Smooth muscle cell (in vitro differentiated cells): ENCODE measurements at regions not wholly inside any gene's neighbourhood (a gene's known extent, or its start where the extent isn't known, plus 50 kb on each side); places are given as distances from the start of the nearest gene placed in this dataset.

Experiments
- DNase-seq: peaks from one replicate; lab custom pipeline; 2025; ENCODE audit not compliant: unreplicated experiment; lab: John Stamatoyannopoulos, UW
- H2AFZ ChIP-seq: fragments of 200-600 bp; sonication (generic); 2 replicates; pipeline ENCODE4 v1.6.0; 2016; ENCODE audit warnings: antibody characterized with exemption, low read depth, mild to moderate bottlenecking
- H3F3A ChIP-seq: fragments of 200-600 bp; sonication (generic); 2 replicates; pipeline ENCODE4 v1.6.0; 2017; ENCODE audit warnings: antibody characterized with exemption, low read depth
- H3K27ac ChIP-seq: fragments of 200-600 bp; sonication (generic); 2 replicates; pipeline ENCODE4 v1.5.1; 2016; ENCODE audit warnings: low read depth, mild to moderate bottlenecking
- H3K27me3 ChIP-seq: fragments of 200-600 bp; sonication (generic); 2 replicates; pipeline ENCODE4 v1.6.1; 2016; ENCODE audit warnings: low read depth, mild to moderate bottlenecking
- H3K36me3 ChIP-seq: fragments of 200-600 bp; sonication (generic); 2 replicates; pipeline ENCODE4 v1.5.1; 2016; ENCODE audit warnings: low read depth
- H3K4me1 ChIP-seq: fragments of 200-600 bp; sonication (generic); 2 replicates; pipeline ENCODE4 v1.5.1; 2016; ENCODE audit warnings: low read depth
- H3K4me2 ChIP-seq: fragments of 200-600 bp; sonication (generic); 2 replicates; pipeline ENCODE4 v1.6.0; 2016; ENCODE audit warnings: mild to moderate bottlenecking
- H3K4me3 ChIP-seq: fragments of 200-600 bp; sonication (generic); 2 replicates; pipeline ENCODE4 v1.5.1; 2016; ENCODE audit warnings: mild to moderate bottlenecking
- H3K79me2 ChIP-seq: fragments of 200-600 bp; sonication (generic); 2 replicates; pipeline ENCODE4 v1.6.0; 2016; ENCODE audit warnings: low read depth, mild to moderate bottlenecking
- H3K9ac ChIP-seq: fragments of 200-600 bp; sonication (generic); 2 replicates; pipeline ENCODE4 v1.6.0; 2016; ENCODE audit warnings: low read depth
- H3K9me3 ChIP-seq: fragments of 200-600 bp; sonication (generic); replicated peaks from 2 replicates; pipeline ENCODE4 v1.5.1; 2016; ENCODE audit warnings: low read depth
- H4K20me1 ChIP-seq: fragments of 200-600 bp; sonication (generic); 2 replicates; pipeline ENCODE4 v1.6.0; 2016; ENCODE audit warnings: low read depth
- CTCF ChIP-seq: fragments of 200-600 bp; sonication (generic); IDR thresholded peaks from 2 replicates; pipeline ENCODE4 v1.5.1; 2017; ENCODE audit warnings: borderline replicate concordance, mild to moderate bottlenecking, antibody characterized with exemption; ENCODE audit not compliant: insufficient read depth, poor library complexity, severe bottlenecking
- WGBS: methylation state at CpG from one replicate; pipeline ENCODE4 v1.1.7; 2016; ENCODE audit warnings: low lambda C conversion rate; 5-methylcytosine and 5-hydroxymethylcytosine counted together

GRCh38 chr7:19239951-19240350 lies 94.7 kb upstream of the FERD3L start:
- H3K4me3 ChIP-seq = no peak overlapping the region
- no peak overlapping the region for H3K4me2 ChIP-seq
- WGBS = 92% methylated on average over 3 of the region's 3 CpGs
- H2AFZ ChIP-seq = no peak overlapping the region
- H3F3A ChIP-seq = no peaks in the 10 kb centered on the region
- no peaks in the 10 kb centered on the region for H3K79me2 ChIP-seq
- no peak overlapping the region for H3K9ac ChIP-seq
- no peaks in the 10 kb centered on the region for H3K27me3 ChIP-seq
- TF ChIP-seq CTCF = no peak
- H3K9me3 ChIP-seq = peaks cover 13% of the 10 kb centered on the region
- no peaks in the 10 kb centered on the region for H4K20me1 ChIP-seq
- no peak overlapping the region for H3K27ac ChIP-seq
- no peaks in the 10 kb centered on the region for H3K36me3 ChIP-seq
- H3K4me1 ChIP-seq = no peaks in the 10 kb centered on the region
- no peak for DNase-seq

GRCh38 chr7:19235680-19236079 lies 90.5 kb upstream of the FERD3L start:
- no peak overlapping the region for H3K27ac ChIP-seq
- no peak overlapping the region for H3K4me3 ChIP-seq
- H3K27me3 ChIP-seq = no peaks in the 10 kb centered on the region
- WGBS = 93% methylated on average over 5 of the region's 5 CpGs
- peaks cover 12% of the 10 kb centered on the region for H3K9me3 ChIP-seq
- H3K79me2 ChIP-seq = no peaks in the 10 kb centered on the region
- TF ChIP-seq CTCF = no peak
- no peaks in the 10 kb centered on the region for H3F3A ChIP-seq
- no peak overlapping the region for H2AFZ ChIP-seq
- no peak overlapping the region for H3K9ac ChIP-seq
- no peak for DNase-seq
- no peaks in the 10 kb centered on the region for H3K36me3 ChIP-seq
- H3K4me2 ChIP-seq = no peak overlapping the region
- no peaks in the 10 kb centered on the region for H3K4me1 ChIP-seq
- no peaks in the 10 kb centered on the region for H4K20me1 ChIP-seq

GRCh38 chr7:19224951-19225350 lies 79.7 kb upstream of the FERD3L start:
- WGBS = 96% methylated on average over 2 of the region's 2 CpGs

More at GRCh38 chr7:19224951-19225350, 79.7 kb upstream of the FERD3L start:
- Histone ChIP-seq H3K9me3 (peaks cover 4% of the 10 kb centered on the region), H3F3A (no peaks in the 10 kb centered on the region), H3K79me2 (no peaks in the 10 kb centered on the region), H3K36me3 (no peaks in the 10 kb centered on the region), H3K4me2 (no peak overlapping the region), H3K9ac (no peak overlapping the region), H3K27me3 (no peaks in the 10 kb centered on the region), H3K4me3 (no peak overlapping the region), H4K20me1 (no peaks in the 10 kb centered on the region), H2AFZ (no peak overlapping the region), H3K27ac (no peak overlapping the region), H3K4me1 (no peaks in the 10 kb centered on the region)
- no peak for DNase-seq
- no peak for TF ChIP-seq CTCF
